ENCODE measurements at regions not wholly inside any gene's neighbourhood (a gene's known extent, or its start where the extent isn't known, plus 50 kb on each side); places are given as distances from the start of the nearest gene placed in this dataset.

DNA sequence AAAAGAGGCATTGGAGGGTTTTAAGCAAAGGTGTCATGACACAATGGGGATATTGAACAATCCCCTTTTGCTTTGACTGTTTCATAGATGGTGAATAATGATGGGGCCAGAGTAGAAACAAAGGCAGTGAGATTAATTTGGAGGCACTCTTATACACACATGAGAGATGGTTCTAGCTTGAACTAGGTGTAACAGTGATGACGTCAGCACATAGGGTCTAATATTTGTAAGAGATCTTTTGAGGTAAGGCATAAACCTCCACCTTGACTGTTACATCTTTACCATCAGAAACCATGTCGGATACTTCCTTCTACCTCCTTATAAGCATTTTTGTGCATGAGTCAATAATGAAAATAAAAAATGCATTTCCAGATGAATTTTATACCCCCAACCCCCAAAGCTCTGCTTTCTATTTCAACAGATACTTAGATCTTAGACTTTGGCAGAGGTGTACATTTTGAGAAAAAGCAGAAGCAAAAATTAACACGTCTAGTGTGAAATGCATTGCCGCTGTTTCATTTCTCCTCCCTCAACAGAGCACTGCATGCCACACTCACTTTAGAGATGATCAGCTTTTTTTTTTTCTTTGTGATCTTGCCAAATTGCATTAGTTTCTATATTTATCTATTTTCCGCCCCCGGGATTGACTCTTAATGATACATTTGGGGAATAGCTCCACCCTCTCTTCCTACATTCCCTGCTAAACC is 87.2 kb downstream of the HS3ST1 start (continued):
- TF ChIP-seq, protein P1, sequence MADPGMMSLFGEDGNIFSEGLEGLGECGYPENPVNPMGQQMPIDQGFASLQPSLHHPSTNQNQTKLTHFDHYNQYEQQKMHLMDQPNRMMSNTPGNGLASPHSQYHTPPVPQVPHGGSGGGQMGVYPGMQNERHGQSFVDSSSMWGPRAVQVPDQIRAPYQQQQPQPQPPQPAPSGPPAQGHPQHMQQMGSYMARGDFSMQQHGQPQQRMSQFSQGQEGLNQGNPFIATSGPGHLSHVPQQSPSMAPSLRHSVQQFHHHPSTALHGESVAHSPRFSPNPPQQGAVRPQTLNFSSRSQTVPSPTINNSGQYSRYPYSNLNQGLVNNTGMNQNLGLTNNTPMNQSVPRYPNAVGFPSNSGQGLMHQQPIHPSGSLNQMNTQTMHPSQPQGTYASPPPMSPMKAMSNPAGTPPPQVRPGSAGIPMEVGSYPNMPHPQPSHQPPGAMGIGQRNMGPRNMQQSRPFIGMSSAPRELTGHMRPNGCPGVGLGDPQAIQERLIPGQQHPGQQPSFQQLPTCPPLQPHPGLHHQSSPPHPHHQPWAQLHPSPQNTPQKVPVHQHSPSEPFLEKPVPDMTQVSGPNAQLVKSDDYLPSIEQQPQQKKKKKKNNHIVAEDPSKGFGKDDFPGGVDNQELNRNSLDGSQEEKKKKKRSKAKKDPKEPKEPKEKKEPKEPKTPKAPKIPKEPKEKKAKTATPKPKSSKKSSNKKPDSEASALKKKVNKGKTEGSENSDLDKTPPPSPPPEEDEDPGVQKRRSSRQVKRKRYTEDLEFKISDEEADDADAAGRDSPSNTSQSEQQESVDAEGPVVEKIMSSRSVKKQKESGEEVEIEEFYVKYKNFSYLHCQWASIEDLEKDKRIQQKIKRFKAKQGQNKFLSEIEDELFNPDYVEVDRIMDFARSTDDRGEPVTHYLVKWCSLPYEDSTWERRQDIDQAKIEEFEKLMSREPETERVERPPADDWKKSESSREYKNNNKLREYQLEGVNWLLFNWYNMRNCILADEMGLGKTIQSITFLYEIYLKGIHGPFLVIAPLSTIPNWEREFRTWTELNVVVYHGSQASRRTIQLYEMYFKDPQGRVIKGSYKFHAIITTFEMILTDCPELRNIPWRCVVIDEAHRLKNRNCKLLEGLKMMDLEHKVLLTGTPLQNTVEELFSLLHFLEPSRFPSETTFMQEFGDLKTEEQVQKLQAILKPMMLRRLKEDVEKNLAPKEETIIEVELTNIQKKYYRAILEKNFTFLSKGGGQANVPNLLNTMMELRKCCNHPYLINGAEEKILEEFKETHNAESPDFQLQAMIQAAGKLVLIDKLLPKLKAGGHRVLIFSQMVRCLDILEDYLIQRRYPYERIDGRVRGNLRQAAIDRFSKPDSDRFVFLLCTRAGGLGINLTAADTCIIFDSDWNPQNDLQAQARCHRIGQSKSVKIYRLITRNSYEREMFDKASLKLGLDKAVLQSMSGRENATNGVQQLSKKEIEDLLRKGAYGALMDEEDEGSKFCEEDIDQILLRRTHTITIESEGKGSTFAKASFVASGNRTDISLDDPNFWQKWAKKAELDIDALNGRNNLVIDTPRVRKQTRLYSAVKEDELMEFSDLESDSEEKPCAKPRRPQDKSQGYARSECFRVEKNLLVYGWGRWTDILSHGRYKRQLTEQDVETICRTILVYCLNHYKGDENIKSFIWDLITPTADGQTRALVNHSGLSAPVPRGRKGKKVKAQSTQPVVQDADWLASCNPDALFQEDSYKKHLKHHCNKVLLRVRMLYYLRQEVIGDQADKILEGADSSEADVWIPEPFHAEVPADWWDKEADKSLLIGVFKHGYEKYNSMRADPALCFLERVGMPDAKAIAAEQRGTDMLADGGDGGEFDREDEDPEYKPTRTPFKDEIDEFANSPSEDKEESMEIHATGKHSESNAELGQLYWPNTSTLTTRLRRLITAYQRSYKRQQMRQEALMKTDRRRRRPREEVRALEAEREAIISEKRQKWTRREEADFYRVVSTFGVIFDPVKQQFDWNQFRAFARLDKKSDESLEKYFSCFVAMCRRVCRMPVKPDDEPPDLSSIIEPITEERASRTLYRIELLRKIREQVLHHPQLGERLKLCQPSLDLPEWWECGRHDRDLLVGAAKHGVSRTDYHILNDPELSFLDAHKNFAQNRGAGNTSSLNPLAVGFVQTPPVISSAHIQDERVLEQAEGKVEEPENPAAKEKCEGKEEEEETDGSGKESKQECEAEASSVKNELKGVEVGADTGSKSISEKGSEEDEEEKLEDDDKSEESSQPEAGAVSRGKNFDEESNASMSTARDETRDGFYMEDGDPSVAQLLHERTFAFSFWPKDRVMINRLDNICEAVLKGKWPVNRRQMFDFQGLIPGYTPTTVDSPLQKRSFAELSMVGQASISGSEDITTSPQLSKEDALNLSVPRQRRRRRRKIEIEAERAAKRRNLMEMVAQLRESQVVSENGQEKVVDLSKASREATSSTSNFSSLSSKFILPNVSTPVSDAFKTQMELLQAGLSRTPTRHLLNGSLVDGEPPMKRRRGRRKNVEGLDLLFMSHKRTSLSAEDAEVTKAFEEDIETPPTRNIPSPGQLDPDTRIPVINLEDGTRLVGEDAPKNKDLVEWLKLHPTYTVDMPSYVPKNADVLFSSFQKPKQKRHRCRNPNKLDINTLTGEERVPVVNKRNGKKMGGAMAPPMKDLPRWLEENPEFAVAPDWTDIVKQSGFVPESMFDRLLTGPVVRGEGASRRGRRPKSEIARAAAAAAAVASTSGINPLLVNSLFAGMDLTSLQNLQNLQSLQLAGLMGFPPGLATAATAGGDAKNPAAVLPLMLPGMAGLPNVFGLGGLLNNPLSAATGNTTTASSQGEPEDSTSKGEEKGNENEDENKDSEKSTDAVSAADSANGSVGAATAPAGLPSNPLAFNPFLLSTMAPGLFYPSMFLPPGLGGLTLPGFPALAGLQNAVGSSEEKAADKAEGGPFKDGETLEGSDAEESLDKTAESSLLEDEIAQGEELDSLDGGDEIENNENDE (IDR thresholded peaks at IDR 0.05; ENCODE audit: insufficient replicate concordance, low read length), result no peak
- TF ChIP-seq RNF2 (IDR thresholded peaks at IDR 0.05; ENCODE audit: borderline replicate concordance, low read depth, low read length, missing control alignments, poor library complexity, severe bottlenecking) (no peak), KDM4A (IDR thresholded peaks at IDR 0.05; ENCODE audit: low read depth, low read length, severe bottlenecking) (no peak), KDM1A (IDR thresholded peaks at IDR 0.05; ENCODE audit: borderline replicate concordance, low read length) (no peak)
- TF ChIP-seq, protein P2, sequence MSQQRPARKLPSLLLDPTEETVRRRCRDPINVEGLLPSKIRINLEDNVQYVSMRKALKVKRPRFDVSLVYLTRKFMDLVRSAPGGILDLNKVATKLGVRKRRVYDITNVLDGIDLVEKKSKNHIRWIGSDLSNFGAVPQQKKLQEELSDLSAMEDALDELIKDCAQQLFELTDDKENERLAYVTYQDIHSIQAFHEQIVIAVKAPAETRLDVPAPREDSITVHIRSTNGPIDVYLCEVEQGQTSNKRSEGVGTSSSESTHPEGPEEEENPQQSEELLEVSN (IDR thresholded peaks at IDR 0.05), result no peak
- TF ChIP-seq, protein P3, sequence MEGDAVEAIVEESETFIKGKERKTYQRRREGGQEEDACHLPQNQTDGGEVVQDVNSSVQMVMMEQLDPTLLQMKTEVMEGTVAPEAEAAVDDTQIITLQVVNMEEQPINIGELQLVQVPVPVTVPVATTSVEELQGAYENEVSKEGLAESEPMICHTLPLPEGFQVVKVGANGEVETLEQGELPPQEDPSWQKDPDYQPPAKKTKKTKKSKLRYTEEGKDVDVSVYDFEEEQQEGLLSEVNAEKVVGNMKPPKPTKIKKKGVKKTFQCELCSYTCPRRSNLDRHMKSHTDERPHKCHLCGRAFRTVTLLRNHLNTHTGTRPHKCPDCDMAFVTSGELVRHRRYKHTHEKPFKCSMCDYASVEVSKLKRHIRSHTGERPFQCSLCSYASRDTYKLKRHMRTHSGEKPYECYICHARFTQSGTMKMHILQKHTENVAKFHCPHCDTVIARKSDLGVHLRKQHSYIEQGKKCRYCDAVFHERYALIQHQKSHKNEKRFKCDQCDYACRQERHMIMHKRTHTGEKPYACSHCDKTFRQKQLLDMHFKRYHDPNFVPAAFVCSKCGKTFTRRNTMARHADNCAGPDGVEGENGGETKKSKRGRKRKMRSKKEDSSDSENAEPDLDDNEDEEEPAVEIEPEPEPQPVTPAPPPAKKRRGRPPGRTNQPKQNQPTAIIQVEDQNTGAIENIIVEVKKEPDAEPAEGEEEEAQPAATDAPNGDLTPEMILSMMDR (IDR thresholded peaks at IDR 0.05; ENCODE audit: control extremely low read depth in 1 of 3, insufficient read depth in 1 of 3, low read depth in 1 of 3, low read length in 3 of 3), result no peak

All from H1 (cell line).